ENCODE measurements at regions not wholly inside any gene's neighbourhood (a gene's known extent, or its start where the extent isn't known, plus 50 kb on each side); places are given as distances from the start of the nearest gene placed in this dataset.
"Not testable (repeated sequence)": the region's sequence is repeated elsewhere in the genome, so short reads cannot be mapped to it uniquely, and the experiment has no call there.

DNA sequence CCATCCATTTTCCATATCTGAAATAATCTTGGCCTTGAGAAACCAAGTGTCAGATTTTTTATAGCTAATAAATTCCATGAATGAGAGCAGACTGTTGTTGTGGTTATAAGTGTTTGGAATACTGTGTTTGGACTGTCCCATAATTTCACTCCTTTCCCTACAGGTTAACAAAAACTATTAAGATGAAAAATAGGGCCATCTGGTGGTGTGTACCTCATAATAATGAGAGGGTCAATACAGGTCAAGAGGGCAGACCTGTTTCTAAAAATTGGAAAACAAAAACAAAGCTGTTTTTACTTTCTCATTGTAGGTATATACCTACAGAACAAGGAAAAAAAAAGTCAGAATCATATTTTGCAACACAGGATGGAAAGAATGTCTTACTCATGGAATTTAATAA, 553.8 kb upstream of the SGO1 start:
- no peak for DNase-seq (ENCODE audit: low spot score)

DNA sequence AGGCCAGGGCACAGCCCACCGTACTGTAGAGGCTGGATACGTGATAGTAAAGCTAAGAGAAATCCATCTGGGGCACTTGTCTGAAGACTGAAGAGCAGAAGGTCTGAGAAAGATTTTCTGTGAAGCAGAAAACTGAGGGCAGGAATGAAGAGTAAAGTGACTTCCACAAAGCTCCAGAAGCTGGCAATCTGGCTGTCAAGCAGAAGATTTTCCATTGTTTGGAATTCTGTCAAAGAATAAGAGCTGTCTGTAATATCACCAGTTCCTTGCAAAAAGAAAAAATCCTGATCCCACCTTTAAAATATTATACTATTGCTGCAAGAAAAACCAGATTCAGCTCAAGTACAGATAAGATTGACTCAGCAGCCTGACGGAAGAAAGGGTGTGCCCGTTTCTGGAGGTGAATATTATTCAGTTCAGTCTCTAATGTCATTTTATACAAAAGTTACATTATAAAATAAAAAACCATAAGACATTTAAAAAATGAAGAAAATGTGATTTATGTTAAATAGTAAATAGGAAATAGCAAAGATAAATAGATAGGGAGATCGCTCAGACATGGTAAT, 550.4 kb upstream of the SGO1 start:
- no peak for DNase-seq (ENCODE audit: low spot score)

DNA sequence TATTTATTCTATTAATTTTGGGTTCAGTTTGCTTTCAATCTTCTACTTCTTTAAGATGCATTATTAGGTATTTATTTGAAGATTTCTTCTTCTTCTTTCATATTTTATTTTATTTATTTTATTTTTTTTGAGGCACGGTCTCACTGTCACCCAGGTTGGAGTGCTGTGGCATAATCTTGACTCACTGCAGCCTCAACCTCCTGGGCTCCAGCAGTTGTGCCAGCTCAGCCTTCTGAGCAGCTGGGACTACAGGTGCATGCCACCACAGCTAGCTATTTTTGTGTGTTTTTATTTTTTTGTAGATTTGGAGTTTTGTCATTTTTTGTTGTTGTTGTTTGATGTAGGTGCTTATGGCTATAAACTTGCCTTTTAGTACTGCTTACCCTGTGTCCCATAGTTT, 543.2 kb upstream of the SGO1 start:
- no peak for DNase-seq (ENCODE audit: low spot score)

DNA sequence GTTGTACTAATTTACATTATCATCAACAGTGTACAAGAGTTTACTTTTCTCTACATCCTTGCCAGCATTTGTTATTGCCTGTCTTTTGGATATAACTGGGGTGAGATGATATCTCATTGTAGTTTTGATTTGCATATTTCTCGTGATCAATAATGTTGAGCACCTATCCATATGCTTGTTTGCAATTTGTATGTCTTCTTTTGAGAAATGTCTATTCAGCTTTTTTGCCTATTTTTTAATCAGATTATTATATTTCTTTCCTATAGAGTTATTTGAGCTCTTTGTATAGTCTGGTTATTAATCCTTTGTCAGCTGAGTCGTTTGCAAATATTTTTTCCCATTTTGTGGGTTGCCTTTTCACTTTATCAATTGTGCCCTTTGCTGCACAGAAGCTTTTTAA, 540.8 kb upstream of the SGO1 start:
- no peak for DNase-seq (ENCODE audit: low spot score)

DNA sequence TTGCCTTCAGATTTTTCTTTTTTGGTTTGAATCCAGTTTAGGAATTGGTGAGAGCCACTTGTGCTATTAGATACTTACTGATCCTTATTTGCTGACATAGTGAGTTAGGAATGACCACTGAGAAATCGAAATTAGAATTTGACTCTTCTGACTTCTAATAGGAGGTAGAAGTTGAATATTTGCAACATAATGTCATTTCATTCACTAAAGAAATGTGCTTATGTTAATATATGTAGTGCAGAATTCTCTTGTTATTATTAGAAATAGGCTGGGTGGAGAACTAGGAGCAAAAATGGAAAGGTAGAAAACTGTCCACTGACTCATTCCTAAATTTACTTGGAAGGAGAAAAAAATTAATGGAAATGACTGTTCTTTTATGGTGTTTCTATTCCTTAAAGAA, 538.2 kb upstream of the SGO1 start:
- DNase-seq (ENCODE audit: low spot score) = no peak

DNA sequence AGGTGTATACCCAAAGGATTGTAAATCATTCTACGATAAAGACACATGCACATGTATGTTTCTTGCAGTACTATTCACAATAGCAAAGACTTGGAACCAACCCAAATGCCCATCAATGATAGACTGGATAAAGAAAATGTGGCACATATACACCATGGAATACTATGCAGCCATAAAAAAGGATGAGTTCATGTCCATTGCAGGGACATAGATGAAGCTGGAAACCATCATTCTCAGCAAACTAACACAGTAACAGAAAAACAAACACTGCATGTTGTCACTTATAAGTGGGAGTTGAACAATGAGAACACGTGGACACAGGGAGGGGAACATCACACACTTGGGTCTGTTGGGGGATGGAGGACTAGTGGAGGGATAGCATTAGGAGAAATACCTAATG, 530.4 kb upstream of the SGO1 start:
- not testable (repeated sequence) for DNase-seq (ENCODE audit: low spot score)

DNA sequence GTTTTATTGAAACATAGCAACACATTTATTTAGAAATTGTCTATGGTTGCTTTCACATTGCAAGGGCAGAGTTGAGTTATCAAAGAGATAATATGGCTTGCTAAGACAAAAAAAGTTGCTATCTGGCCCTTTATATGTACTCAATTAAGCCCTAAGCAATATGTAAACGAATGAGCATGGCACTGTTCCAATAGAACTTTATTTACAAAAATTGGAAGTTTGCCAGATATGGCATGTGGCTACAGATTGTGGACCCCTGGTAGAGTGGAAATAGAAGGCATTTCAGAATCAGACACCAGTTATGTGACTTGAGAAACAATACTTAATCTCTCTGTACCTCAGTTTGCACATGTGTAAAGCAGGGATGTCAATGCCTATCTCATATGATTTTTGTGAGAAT, 515.6 kb upstream of the SGO1 start:
- DNase-seq (ENCODE audit: low spot score) = no peak

DNA sequence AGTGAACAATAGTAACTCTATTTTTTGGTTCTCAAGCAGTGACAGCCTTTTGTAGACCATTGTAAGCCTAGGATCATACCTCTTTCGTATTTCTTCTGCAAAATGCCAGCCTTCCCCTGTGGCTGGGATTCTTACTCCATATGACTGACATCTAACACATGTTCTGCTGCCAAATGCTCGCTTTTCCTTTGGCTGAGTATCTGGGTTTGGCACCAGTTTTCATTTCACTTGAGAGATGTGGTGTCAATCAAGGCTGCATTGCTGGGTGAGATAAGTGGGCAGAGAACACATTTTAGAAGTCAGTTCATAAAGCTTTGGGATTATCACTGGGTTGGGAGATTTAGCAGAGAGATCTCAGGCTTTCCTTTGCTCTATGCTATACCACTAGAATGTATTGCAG, 514.7 kb upstream of the SGO1 start:
- DNase-seq (ENCODE audit: low spot score) = no peak

DNA sequence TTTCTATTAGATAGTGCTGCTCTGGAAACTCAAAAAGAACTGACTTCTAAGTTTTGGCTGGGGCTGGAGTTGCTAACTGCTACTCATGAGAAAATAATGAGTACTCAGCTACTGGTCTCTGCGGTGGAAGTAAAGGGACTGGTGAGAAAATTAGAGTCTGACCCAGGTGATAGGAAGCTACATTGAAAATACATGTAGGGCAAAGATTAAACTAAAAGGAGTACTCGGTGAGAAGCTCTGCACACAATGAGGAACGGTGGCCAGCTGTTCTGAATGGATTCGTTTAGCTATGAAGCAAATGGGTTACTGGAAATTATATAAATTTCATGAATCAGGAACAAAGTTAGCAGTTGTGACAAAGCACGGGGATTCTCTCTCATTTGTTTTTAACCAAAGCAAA, 512.9 kb upstream of the SGO1 start:
- DNase-seq (ENCODE audit: low spot score) = no peak

DNA sequence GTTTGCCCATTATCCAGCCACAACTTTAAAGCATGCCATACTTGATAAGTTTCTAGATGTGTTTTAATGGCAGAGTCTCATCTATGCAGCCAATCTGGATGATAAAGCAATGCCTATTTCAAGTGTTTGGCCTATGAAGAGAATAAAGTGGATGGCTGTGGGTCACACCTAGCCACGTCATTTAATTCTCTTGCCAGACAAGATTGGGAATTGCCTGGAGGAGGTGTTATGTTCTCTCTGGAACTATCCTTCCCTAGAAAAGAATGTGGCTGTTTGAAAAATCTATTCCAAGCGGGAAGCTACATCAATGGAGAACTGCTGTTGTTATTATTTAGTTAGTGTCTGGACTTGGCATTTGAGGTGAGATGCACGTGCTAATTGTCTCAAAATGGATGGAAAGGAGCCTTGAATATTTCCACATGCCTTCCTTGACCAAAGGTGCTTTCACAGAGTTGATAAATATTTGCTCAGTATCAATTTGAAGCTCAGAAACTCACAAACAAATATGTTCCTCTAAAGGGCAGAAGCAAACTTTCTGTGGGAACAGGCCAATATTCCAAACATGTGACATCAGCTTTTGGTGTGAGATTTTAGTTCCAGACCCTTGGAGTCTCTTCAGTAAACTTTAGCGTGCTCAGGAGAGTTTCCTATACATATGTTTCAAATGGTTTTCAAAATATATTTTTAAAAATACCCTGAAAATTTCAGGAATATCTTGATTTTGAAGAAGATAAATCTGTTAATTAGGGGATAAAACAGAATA, 510.6 kb upstream of the SGO1 start:
- no peak for DNase-seq (ENCODE audit: low spot score)

DNA sequence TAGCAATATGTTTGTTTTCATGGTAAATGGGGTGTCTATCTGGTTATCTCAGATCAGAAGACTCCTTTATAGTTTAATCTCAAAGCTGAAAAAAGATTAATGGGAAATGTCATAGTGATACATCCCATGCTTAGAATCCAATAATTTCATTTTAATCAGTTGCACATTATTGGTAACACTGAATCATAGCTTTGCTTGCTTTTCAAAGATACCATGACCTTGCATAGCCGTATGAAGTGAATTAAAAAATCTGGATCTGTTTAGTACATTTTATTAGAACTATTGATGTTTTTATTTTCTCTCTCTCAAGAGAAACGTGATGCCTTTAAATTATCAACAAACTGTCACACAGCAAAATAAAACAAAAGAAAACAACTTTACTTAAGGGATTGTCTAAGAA, 506.7 kb upstream of the SGO1 start:
- DNase-seq (ENCODE audit: low spot score) = no peak

DNA sequence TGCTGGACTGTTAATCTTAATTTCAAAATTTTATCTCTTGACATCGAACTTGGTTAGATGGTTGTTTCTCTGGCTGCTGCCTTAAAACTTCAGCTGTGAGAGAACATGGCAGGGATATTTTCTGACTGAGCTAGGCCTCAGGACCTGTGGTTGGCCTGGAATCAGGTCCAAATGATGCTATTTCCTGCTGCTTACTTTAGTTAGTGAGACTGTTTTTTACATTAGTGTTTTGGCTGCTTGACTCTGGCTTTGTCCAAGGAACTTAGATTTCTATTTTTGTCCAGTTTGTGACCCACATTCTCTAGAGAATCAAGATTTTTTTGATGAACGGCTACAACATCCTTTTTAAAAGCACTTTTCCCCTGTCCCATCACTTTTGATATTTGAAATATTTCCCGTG, 497.9 kb upstream of the SGO1 start:
- DNase-seq (ENCODE audit: low spot score) = no peak

DNA sequence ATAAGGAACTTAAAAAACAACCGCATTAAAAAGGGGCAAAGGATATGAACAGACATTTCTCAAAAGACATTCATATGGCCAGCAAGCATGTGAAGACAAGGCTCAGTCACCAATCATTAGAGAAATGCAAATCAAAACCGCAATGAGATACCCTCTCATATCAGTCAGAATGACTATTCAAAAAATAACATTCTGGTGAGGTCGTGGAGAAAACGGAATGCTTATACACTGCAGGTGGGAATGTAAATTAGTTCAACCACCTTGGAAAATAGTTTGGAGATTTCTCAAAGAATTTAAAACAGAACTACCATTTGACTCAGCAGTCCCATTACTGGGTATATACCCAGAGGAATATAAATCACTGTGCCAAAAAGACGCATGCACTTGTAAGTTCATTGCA, 496.6 kb upstream of the SGO1 start:
- DNase-seq (ENCODE audit: low spot score) = no peak

DNA sequence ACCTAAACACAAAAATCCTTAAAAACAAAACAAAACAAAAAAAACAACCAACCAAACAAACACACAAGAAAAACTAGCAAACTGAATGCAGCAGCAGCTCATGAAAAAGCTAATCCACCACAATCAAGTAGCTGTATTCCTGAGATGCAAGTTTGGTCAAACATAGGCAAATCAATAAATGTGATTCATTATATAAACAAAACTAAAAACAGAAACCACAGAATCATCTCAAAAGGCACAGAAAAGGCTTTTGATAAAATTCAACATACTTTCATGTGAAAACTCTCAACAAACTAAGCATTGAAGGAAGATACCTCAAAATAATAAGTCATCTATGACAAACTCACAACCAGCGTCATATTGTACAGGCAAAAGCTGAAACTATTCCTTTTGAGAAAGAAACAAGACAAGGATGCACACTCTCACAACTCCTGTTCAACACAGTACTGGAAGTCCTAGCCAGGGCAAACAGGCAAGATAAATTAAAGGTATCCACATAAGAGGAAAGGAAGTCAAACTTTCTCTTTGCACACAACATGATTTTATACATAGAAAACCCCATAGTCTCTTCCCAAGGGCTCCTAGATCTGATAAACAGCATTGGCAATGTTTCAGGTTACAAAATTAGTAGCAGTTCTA, 495.1 kb upstream of the SGO1 start:
- no peak for DNase-seq (ENCODE audit: low spot score)

DNA sequence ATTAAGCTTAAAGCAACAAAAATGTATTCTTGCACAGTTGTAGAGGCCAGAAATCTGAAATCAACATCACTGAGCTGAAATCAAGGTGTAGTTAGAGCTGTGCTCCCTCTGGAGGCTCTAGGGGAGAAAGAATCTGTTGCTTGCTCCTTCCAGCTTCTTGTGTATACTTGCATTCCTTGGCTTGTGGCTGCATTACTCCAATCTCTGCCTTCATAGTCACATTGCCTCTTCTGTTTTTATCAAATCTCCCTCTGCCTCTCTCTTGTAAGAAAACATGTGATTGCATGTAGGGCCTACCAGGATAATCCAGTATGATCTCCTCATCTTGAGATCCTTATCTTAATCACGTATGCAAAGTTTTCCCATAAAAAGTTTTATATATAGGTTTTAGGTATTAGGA, 487.9 kb upstream of the SGO1 start:
- DNase-seq (ENCODE audit: low spot score) = no peak

DNA sequence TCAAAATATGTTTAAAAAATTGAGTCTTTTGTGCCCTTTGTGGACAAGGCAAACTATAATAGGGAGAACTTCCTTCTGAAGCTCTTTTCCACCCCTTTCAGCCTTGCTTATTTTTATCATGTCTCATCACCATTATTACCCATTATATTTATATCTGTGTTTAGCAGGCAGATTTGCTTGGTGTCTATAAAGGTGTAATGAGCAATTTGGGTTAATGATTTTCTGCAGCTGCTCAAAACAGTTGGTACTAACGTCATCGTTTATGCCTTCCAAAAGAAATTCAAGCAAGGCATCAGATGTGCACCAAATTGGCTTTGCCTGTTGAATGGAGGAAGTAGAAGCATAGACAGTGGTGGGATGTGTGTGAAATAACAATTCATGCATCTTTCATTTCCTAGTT, 483.7 kb upstream of the SGO1 start:
- DNase-seq (ENCODE audit: low spot score) = no peak

DNA sequence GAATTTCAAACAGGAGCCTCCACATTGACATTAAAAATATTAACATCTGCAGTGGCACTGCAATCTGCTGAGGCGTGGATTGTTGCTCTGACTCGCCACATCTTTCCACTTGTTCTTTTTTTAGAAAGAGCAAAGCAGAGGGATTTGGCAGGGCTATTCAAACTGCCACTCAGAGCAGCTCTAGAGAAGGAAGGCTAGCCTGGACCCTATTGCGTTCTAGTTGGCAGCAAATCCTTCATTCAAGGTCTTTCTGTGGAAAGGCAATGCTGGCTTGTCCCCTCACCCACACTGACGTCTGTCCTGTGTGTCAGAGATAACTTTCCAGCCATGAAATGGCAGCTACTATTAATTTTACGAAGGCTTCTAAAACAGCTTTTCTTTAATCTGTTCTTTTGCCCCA, 483.2 kb upstream of the SGO1 start:
- no peak for DNase-seq (ENCODE audit: low spot score)

DNA sequence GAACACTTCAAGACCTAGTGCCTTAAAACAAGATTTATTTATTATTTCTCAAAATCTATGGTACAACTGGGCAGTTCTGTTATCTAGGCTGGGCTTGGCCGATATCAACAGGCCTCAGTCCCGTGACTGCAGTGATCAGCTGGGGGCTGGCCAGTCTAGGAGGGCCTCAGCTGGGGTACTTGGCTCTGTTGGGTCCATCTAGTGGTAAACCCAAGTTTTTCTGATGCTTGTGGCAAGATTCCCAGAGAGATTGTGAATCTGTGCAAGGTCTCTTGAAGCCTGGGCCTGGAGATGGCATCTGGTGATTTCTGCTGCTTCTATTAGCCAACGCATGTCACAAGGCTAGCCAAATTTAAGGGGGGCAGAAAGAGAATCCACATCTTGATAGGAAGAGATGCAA, 482.4 kb upstream of the SGO1 start:
- no peak for DNase-seq (ENCODE audit: low spot score)

DNA sequence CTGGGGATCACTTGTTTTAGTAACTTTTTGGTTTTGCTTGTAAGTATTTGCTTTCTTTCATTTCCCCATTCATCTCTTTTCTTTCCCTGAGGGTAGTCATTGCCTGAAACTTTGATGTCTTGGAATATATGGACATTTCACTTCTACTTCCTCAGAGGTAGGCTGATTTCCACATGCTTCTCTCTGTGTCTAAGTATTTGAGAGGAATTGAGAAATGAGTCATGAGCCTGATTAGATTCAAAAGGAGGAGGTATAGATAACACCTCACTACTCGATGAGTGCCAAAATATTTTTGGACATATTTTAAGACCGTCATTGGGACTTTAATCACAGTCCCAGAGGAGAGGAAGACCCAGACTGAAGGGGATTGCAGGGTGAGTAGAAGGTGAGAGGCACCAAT, 480.1 kb upstream of the SGO1 start:
- DNase-seq (ENCODE audit: low spot score) = no peak

DNA sequence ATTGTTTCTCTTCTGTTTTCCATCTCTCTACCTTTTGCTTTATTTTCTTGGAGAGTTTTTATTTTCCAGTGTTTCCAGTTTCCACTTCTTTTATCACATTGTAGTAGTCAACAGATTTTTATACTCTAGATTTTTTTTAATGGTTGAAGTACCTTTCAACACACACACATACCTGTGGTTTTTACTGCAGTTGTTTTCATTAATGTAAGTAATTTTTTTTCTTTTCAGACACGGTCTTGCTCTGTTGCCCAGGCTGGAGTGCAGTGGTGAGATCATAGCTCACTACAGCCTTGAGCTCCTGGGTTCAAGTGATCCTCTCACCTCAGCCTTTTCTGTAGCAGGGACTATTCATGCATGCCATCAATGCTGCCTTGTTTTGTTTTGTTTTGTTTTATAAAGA, 472.5 kb upstream of the SGO1 start:
- DNase-seq (ENCODE audit: low spot score) = no peak

DNA sequence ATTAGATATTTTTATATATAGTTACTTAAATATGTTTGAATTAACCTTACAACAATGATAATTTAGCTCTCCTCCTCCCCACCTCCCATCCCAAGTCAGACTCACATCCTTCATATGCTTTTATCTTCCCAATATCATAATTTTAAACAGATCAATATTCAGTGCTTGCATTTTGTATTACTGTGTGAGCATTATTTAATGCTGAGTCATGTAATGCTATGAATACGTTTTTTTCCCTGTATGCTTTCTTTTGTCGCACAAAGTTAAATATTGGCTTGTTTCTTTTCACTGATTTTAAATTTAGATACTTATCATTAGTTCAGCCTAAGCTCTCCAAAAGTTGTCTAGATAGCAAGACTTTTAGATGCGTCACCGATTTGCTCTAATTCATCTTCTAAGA, 471.6 kb upstream of the SGO1 start:
- no peak for DNase-seq (ENCODE audit: low spot score)

DNA sequence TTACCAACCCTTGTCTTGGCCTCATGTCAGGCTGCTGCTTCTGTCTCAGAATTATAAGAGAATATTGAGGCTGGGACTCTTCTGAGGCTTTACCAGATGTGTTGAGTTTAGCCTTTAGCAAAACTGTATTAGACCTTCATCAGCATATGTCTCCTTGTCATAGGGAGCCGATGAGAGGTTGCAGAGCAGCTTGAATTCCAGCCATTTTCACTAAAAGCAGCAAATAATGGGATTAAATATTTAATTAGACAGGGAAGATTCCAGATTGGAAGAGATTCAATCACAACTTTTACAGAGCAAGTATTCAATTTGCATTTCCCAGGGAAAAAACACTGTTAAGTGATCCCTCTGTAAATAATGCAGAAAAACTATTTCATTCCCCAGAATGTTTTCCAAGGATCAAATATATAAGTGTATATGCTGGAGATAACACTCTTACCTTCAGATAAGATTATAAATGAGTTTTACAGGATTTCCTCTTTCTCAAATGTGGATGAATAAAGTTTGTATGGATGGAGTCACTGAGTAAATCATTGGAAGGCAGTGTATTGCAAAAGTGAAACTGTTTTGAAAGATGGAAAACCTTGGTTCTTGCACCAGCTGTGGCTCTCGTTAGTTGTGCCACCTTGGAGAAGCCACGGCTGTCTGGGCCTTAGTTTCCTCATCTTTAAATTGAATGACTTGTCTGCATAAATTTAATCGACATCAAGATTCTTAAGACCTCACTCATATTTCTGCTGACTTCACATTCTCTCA, 466.4 kb upstream of the SGO1 start:
- DNase-seq (ENCODE audit: low spot score) = no peak

DNA sequence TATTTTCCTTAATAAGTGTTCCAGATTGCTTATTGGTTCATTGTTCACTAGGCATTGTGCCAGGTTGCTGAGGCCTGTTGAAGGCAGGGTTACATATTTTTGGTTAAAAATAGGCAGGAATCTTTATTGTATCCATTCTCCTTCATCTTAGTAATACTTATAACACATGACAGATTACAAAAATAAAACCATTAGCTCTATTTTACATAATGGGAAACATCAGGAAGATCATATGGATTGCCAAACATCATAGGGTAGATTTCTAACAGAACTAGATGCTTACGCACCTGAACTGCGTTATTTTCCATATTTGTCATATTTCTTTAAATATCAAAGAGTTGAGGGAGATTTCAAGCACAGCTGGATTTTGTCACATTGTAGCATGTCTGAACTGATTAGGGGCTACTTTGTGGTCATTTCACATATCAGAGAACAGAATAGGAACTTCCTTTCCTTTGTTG, 462.9 kb upstream of the SGO1 start:
- no peak for DNase-seq (ENCODE audit: low spot score)
